Neural progenitor cell (in vitro differentiated cells): ENCODE measurements at regions not wholly inside any gene's neighbourhood (a gene's known extent, or its start where the extent isn't known, plus 50 kb on each side); places are given as distances from the start of the nearest gene placed in this dataset.

Experiments used
- CTCF ChIP-seq: fragments of 200-600 bp; sonication (generic); IDR thresholded peaks from 2 replicates; pipeline ENCODE4 v1.5.1; 2017; ENCODE audit warnings: antibody characterized with exemption, mild to moderate bottlenecking
- EZH2 ChIP-seq: fragments of 200-600 bp; sonication (generic); IDR thresholded peaks from 2 replicates; pipeline ENCODE4 v1.6.1; 2017; ENCODE audit warnings: antibody characterized with exemption, mild to moderate bottlenecking, moderate library complexity
- EZH2phosphoT487 ChIP-seq: fragments of 200-600 bp; sonication (generic); IDR thresholded peaks from 2 replicates; pipeline ENCODE4 v1.6.1; 2017; ENCODE audit warnings: antibody characterized with exemption

- no peak for TF ChIP-seq CTCF
- no peak for TF ChIP-seq EZH2
- TF ChIP-seq EZH2phosphoT487: no peak
These were observed 456.9 kb upstream of the MAP3K7 start for GRCh38 chr6:91043751-91044150.
